Epithelial cell of proximal tubule (primary cell): ENCODE measurements at regions not wholly inside any gene's neighbourhood (a gene's known extent, or its start where the extent isn't known, plus 50 kb on each side); places are given as distances from the start of the nearest gene placed in this dataset.

Experiments
- DNase-seq: peaks from one replicate; pipeline ENCODE4 v3.0.0-alpha.2; 2011; ENCODE audit warnings: low read depth
- H3K4me3 ChIP-seq: 2 replicates; pipeline ENCODE4 v1.5.1; 2011; ENCODE audit warnings: low read depth, mild to moderate bottlenecking, low read length
- TF ChIP-seq, protein P1 (sequence below): conservative IDR thresholded peaks from 2 replicates; pipeline ENCODE4 v1.5.1; 2012; ENCODE audit warnings: low read depth, mild to moderate bottlenecking, low read length

DNA sequence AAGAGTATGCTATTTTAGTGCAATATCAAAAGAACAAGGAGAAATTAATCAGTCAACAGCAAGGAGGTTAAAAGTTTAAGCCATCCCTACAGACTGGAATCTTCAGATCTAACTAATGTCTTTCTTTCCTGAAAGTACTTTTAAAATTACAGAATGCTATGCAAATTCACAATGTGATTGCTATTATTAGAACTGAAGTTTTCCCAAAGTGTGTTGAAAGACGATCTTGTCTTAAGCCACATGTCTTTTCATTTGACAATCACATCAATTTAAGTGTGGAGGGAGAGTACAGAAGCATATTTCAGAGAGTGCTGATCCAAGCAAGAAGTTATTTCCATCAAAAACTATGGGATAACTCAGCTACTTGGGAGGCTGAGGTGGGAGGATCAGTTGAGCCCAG lies 64.7 kb upstream of the TNIP3 start:
- DNase-seq = no peak
- TF ChIP-seq, protein P1, sequence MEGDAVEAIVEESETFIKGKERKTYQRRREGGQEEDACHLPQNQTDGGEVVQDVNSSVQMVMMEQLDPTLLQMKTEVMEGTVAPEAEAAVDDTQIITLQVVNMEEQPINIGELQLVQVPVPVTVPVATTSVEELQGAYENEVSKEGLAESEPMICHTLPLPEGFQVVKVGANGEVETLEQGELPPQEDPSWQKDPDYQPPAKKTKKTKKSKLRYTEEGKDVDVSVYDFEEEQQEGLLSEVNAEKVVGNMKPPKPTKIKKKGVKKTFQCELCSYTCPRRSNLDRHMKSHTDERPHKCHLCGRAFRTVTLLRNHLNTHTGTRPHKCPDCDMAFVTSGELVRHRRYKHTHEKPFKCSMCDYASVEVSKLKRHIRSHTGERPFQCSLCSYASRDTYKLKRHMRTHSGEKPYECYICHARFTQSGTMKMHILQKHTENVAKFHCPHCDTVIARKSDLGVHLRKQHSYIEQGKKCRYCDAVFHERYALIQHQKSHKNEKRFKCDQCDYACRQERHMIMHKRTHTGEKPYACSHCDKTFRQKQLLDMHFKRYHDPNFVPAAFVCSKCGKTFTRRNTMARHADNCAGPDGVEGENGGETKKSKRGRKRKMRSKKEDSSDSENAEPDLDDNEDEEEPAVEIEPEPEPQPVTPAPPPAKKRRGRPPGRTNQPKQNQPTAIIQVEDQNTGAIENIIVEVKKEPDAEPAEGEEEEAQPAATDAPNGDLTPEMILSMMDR = no peak

DNA sequence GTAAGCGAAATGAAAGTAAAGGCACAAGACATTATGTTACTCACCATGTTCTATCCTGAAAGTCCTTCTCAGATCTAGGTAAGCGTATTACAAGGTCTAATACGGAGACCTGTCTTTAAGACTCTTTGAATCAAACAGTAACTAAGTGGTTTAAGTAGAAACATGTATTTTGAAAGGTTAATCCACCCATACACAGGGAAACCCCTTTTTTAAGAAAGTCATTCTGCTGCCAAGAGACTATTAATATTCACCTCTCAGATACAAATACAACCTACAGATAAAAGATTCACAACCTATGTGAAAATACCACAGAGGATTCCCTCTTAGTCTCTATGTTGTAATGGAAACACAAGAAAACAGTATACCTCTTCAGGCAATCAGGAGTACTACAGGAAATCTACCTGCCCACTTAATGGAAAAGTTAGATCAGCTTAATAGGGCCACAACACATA lies 63.2 kb upstream of the TNIP3 start:
- TF ChIP-seq, protein P1 = peak; percentile 24
- no peak for DNase-seq

More for the DNA sequence above, 64.7 kb upstream of the TNIP3 start:
- H3K4me3 ChIP-seq = no peak overlapping the region

DNA sequence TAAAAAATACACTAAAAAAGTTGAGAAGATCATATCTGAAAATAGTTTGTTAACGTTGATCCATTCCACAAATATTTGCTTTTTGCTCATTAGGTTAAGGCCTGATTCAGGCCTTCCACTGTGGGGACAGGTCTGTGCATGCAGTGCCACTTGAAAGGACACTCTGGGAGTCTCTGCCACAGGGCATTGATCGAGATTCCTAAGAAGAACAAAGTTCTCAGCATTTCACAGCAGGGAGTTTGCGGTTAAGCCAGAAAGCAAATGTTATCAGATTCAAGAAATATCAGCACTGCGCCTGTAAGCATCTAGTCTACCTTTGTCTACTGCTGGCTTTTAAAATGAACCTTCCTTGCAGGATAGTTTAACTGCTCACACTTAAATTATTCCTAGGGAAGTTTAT lies 62.2 kb upstream of the TNIP3 start:
- no peak for DNase-seq
- TF ChIP-seq, protein P1 = no peak

More for the DNA sequence above, 63.2 kb upstream of the TNIP3 start:
- H3K4me3 ChIP-seq = no peak overlapping the region

DNA sequence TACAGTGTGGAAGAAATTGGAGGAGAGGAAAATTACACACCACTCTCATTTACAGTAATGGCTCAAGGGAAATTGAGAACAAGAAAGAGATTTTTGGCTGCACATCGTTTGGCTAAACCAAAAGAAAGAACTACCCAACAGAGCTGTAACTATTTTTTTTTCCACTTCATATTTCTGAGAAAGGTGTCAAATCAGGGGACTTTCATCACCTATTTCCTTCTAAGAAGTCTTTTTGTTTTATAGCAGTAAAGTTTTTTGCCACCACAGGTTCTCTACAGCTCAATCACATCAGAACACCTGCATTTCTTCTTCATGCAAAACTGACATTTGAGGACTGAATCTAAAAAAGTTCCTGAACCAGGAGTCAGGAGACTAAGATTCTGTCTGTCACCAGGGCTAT lies 57.5 kb upstream of the TNIP3 start:
- H3K4me3 ChIP-seq = no peak overlapping the region
- TF ChIP-seq, protein P1 = no peak

More for the DNA sequence above, 62.2 kb upstream of the TNIP3 start:
- H3K4me3 ChIP-seq = no peak overlapping the region

DNA sequence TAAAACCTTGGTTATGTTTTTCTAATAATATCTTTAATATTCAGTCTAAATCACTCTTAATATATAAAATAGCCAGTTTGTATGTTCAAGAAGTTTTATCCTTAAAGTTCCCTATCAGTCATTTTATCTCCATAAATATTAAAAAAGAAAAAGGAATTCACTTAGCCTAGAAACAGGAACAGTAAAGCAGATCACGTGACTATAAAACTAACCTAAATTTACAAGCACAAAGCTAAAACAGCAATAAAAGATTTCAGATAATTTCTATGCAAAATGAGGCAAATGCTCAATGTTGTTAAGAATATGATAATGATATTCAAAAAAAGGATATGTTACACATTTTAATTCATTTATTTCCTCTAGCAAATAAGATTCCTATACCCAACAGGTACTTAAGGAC lies 57.1 kb upstream of the TNIP3 start:
- no peak overlapping the region for H3K4me3 ChIP-seq
- TF ChIP-seq, protein P1 = no peak
- DNase-seq = no peak

More for the DNA sequence above, 57.5 kb upstream of the TNIP3 start:
- no peak for DNase-seq

DNA sequence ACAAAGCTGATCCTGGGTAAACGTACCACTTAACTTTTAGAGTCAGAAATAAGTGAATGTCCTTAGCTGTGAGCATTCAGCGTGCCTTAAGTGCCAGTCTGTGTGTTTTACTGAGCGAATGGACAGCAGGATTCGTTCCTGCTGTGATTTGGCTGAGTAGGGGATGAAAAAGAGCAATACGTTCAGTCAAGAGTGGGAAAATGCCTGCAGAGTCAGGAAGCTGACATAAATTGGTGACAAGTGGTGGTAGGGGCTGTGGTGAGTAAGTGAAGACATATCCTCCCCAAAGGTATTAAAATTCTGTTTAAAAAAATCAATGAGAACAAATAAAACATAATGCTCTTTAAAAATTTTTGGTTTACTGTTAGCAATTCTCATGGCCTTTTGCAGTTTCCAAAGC lies 56.6 kb upstream of the TNIP3 start:
- no peak overlapping the region for H3K4me3 ChIP-seq
- no peak for DNase-seq
- TF ChIP-seq, protein P1 = no peak

DNA sequence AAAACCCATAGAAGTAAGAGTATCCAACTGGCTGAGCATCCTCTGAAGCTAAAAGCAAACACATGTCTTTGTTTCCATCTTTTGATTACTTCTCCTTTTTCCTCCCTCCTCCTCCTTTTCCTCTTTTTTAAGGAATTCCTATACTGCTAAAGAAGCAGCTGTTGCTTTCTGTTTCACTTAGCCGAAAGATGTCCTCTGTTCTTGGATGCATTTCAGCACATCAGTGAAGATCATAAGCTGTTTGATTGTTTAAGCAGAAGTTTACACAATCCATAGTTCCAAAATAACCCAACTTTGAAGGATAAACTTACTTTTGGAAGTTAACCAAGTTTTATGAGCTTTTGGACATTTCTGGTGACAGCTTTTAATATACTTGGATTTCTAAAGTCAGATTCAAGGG lies 55.1 kb upstream of the TNIP3 start:
- TF ChIP-seq, protein P1 = no peak
- H3K4me3 ChIP-seq = no peak overlapping the region
- no peak for DNase-seq
